GF-D8 (cell line): ENCODE measurements at regions not wholly inside any gene's neighbourhood (a gene's known extent, or its start where the extent isn't known, plus 50 kb on each side); places are given as distances from the start of the nearest gene placed in this dataset.
A peak's percentile ranks its signal among the peaks of the same experiment; 100 is the strongest.

Experiments used
- DNase-seq: peaks from one replicate; lab custom pipeline; 2025; lab: John Stamatoyannopoulos, UW

- DNase-seq, result no peak
Observed at GRCh38 chr4:27267970-27268355, 407.3 kb downstream of the STIM2 start.

GRCh38 chr4:27270435-27270834 is 409.8 kb downstream of the STIM2 start:
- DNase-seq, result no peak

GRCh38 chr4:27271555-27271954 is 410.9 kb downstream of the STIM2 start:
- DNase-seq, result no peak

- DNase-seq, result no peak
Observed at GRCh38 chr4:27272217-27272616, 411.6 kb downstream of the STIM2 start.

GRCh38 chr4:27276307-27277073 is 415.8 kb downstream of the STIM2 start:
- DNase-seq, result no peak

- DNase-seq, result no peak
Observed at GRCh38 chr4:27278615-27279375, 418.2 kb downstream of the STIM2 start.

GRCh38 chr4:27288496-27288895 is 427.9 kb downstream of the STIM2 start:
- DNase-seq, result no peak

- DNase-seq, result no peak
Observed at GRCh38 chr4:27289704-27290103, 429.1 kb downstream of the STIM2 start.

GRCh38 chr4:27293831-27294230 is 433.2 kb downstream of the STIM2 start:
- DNase-seq, result no peak

- DNase-seq, result no peak
Observed at GRCh38 chr4:27304751-27305150, 444.1 kb downstream of the STIM2 start.

- DNase-seq, result no peak
Observed at GRCh38 chr4:27305246-27305645, 444.6 kb downstream of the STIM2 start.

GRCh38 chr4:27308379-27308778 is 447.7 kb downstream of the STIM2 start:
- DNase-seq, result no peak

GRCh38 chr4:27315625-27316024 is 455.0 kb downstream of the STIM2 start:
- no peak for DNase-seq

GRCh38 chr4:27316176-27316575 is 455.5 kb downstream of the STIM2 start:
- DNase-seq, result no peak

- peak; percentile 11 for DNase-seq
Observed at GRCh38 chr4:27318740-27319139, 458.1 kb downstream of the STIM2 start.

GRCh38 chr4:27326991-27327390 is 466.4 kb downstream of the STIM2 start:
- no peak for DNase-seq

GRCh38 chr4:27327421-27328181 is 467.0 kb downstream of the STIM2 start:
- no peak for DNase-seq

GRCh38 chr4:27338530-27338929 is 477.9 kb downstream of the STIM2 start:
- DNase-seq, result no peak

- DNase-seq, result no peak
Observed at GRCh38 chr4:27343411-27343810, 482.8 kb downstream of the STIM2 start.

GRCh38 chr4:27350161-27350560 is 489.5 kb downstream of the STIM2 start:
- DNase-seq, result no peak

- no peak for DNase-seq
Observed at GRCh38 chr4:27357283-27357682, 496.6 kb downstream of the STIM2 start.

- no peak for DNase-seq
Observed at GRCh38 chr4:27358269-27358668, 497.6 kb downstream of the STIM2 start.

GRCh38 chr4:27360131-27360530 is 499.5 kb downstream of the STIM2 start:
- DNase-seq, result no peak
